SU-DHL-6 (cell line): ENCODE measurements at regions not wholly inside any gene's neighbourhood (a gene's known extent, or its start where the extent isn't known, plus 50 kb on each side); places are given as distances from the start of the nearest gene placed in this dataset.

ENCODE experiments used
- EZH2phosphoT487 ChIP-seq: fragments of 200-600 bp; sonication (generic), shearing (Covaris generic); conservative IDR thresholded peaks from 2 replicates; pipeline ENCODE4 v1.6.1; 2018; ENCODE audit warnings: mild to moderate bottlenecking, antibody characterized with exemption, low read length, moderate library complexity, mixed read lengths
- TF ChIP-seq, protein P1 (sequence below): fragments of 200-600 bp; sonication (generic); IDR thresholded peaks from one replicate; pipeline ENCODE4 v1.5.1; 2017; ENCODE audit warnings: antibody characterized with exemption, mild to moderate bottlenecking, low read length, moderate library complexity; ENCODE audit not compliant: insufficient read depth, poor library complexity, severe bottlenecking

DNA sequence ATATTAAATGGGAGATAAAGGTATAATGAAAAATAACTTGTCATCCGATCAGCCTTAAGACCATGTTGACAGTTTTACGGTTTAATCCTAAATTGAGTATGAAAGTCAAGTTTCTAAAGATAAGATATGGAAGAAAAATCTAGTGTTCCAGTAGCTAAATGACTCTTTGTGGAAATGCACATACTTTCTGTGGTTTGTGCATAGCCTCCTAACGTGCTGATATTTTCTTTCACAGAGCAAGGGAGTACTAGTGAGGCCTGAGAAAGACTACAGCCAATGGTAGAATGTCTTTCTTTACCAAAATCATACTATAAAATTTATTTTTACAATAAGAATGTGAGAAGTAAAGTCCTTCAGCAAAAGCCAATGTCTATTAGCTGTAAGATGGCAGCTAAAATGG is 430.6 kb upstream of the RGMA start:
- TF ChIP-seq, protein P1, sequence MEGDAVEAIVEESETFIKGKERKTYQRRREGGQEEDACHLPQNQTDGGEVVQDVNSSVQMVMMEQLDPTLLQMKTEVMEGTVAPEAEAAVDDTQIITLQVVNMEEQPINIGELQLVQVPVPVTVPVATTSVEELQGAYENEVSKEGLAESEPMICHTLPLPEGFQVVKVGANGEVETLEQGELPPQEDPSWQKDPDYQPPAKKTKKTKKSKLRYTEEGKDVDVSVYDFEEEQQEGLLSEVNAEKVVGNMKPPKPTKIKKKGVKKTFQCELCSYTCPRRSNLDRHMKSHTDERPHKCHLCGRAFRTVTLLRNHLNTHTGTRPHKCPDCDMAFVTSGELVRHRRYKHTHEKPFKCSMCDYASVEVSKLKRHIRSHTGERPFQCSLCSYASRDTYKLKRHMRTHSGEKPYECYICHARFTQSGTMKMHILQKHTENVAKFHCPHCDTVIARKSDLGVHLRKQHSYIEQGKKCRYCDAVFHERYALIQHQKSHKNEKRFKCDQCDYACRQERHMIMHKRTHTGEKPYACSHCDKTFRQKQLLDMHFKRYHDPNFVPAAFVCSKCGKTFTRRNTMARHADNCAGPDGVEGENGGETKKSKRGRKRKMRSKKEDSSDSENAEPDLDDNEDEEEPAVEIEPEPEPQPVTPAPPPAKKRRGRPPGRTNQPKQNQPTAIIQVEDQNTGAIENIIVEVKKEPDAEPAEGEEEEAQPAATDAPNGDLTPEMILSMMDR = no peak
- no peak for TF ChIP-seq EZH2phosphoT487
